Lower leg skin (tissue), 4 donors: ENCODE measurements at regions not wholly inside any gene's neighbourhood (a gene's known extent, or its start where the extent isn't known, plus 50 kb on each side); places are given as distances from the start of the nearest gene placed in this dataset.

Experiments used
- DNase-seq, 2 donors: peaks; one replicate each; pipeline ENCODE4 v3.0.0-alpha.2; 2019; ENCODE audit warnings: low spot score in 2 of 2
- H3K4me3 ChIP-seq: fragments of 200-600 bp; sonication (generic); 2 replicates; pipeline ENCODE4 v1.5.1; 2017; ENCODE audit warnings: mild to moderate bottlenecking, low read depth; ENCODE audit not compliant: poor library complexity, severe bottlenecking
- POLR2A ChIP-seq, 2 donors: fragments of 450-650 bp; IDR thresholded peaks; one replicate each; pipeline ENCODE4 v1.6.1; 2016 to 2017; ENCODE audit warnings: antibody characterized with exemption in 2 of 2, mild to moderate bottlenecking in 1 of 2, moderate library complexity in 1 of 2
- WGBS, 2 donors: methylation state at CpG; one replicate each; pipeline ENCODE4 v1.1.5; 2018; 5-methylcytosine and 5-hydroxymethylcytosine counted together
- intact Hi-C: fragments of 100-400 bp; cut with DNase I; formaldehyde crosslinking; loops from one replicate; pipeline ENCODE4 v1.15.0; 2023; ENCODE audit warnings: low total_unique reads
- TF ChIP-seq, protein P1 (sequence below), 3 donors: fragments of 450-650 bp; IDR thresholded peaks; one replicate each; pipeline ENCODE4 v1.5.1; 2016; ENCODE audit warnings: antibody characterized with exemption in 3 of 3, mild to moderate bottlenecking in 3 of 3, moderate library complexity in 2 of 3

- no peak for DNase-seq
- H3K4me3 ChIP-seq, result no peak overlapping the region
- TF ChIP-seq, protein P1, sequence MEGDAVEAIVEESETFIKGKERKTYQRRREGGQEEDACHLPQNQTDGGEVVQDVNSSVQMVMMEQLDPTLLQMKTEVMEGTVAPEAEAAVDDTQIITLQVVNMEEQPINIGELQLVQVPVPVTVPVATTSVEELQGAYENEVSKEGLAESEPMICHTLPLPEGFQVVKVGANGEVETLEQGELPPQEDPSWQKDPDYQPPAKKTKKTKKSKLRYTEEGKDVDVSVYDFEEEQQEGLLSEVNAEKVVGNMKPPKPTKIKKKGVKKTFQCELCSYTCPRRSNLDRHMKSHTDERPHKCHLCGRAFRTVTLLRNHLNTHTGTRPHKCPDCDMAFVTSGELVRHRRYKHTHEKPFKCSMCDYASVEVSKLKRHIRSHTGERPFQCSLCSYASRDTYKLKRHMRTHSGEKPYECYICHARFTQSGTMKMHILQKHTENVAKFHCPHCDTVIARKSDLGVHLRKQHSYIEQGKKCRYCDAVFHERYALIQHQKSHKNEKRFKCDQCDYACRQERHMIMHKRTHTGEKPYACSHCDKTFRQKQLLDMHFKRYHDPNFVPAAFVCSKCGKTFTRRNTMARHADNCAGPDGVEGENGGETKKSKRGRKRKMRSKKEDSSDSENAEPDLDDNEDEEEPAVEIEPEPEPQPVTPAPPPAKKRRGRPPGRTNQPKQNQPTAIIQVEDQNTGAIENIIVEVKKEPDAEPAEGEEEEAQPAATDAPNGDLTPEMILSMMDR (IDR thresholded peaks at IDR 0.05), result no peak
- TF ChIP-seq POLR2A (IDR thresholded peaks at IDR 0.05), result no peak
- WGBS, 2 donors, result 68 to 74% methylated on average over 12 of the region's 12 CpGs
- intact Hi-C loops, result no loop called here
Observed at GRCh38 chr6:149228311-149228955, 89.1 kb upstream of the TAB2 start.

- H3K4me3 ChIP-seq, result no peak overlapping the region
- DNase-seq, result no peak
- WGBS, 2 donors, result 66 to 68% methylated on average over 6 of the region's 6 CpGs
- intact Hi-C loops, result no loop called here
- TF ChIP-seq POLR2A (IDR thresholded peaks at IDR 0.05), result no peak
- TF ChIP-seq, protein P1 (IDR thresholded peaks at IDR 0.05), result no peak
Observed at GRCh38 chr6:149229096-149229495, 88.4 kb upstream of the TAB2 start.

- 87 to 89% methylated on average over 5 of the region's 5 CpGs for WGBS, 2 donors
- TF ChIP-seq, protein P1 (IDR thresholded peaks at IDR 0.05), result no peak
- TF ChIP-seq POLR2A (IDR thresholded peaks at IDR 0.05), result no peak
- no peak for DNase-seq
- no peak overlapping the region for H3K4me3 ChIP-seq
- intact Hi-C loops, result no loop called here
Observed at GRCh38 chr6:149230712-149231460, 86.6 kb upstream of the TAB2 start.

GRCh38 chr6:149231778-149232177, 85.7 kb upstream of the TAB2 start:
- intact Hi-C loops, result no loop called here
- no peak overlapping the region for H3K4me3 ChIP-seq
- TF ChIP-seq, protein P1 (IDR thresholded peaks at IDR 0.05), result no peak
- no peak for TF ChIP-seq POLR2A (IDR thresholded peaks at IDR 0.05)
- DNase-seq, result no peak
- WGBS, 2 donors, result 82 to 88% methylated on average over 7 of the region's 7 CpGs

- intact Hi-C loops, result no loop called here
- no peak for DNase-seq
- WGBS, 2 donors, result 86% methylated on average over 7 of the region's 7 CpGs
- no peak overlapping the region for H3K4me3 ChIP-seq
- TF ChIP-seq, protein P1 (IDR thresholded peaks at IDR 0.05), result no peak
- no peak for TF ChIP-seq POLR2A (IDR thresholded peaks at IDR 0.05)
Observed at GRCh38 chr6:149233056-149233715, 84.3 kb upstream of the TAB2 start.
